Osteocyte (in vitro differentiated cells): ENCODE measurements at regions not wholly inside any gene's neighbourhood (a gene's known extent, or its start where the extent isn't known, plus 50 kb on each side); places are given as distances from the start of the nearest gene placed in this dataset.

Experiments
- DNase-seq: peaks from one replicate; pipeline ENCODE4 v3.0.0; 2021; ENCODE audit warnings: mixed read lengths; ENCODE audit not compliant: unreplicated experiment; ENCODE audit errors: extremely low spot score
- H3K27ac Mint-ChIP-seq: one replicate; pipeline ENCODE4 v1.8.0; 2021; ENCODE audit warnings: mild to moderate bottlenecking, mixed read lengths; ENCODE audit not compliant: unreplicated experiment
- H3K27me3 Mint-ChIP-seq: one replicate; pipeline ENCODE4 v1.8.0; 2021; ENCODE audit warnings: mixed read lengths; ENCODE audit not compliant: unreplicated experiment
- H3K36me3 Mint-ChIP-seq: one replicate; pipeline ENCODE4 v1.8.0; 2021; ENCODE audit warnings: mixed read lengths; ENCODE audit not compliant: unreplicated experiment
- H3K4me1 Mint-ChIP-seq: one replicate; pipeline ENCODE4 v1.8.0; 2021; ENCODE audit warnings: mixed read lengths; ENCODE audit not compliant: unreplicated experiment
- H3K4me3 Mint-ChIP-seq: one replicate; pipeline ENCODE4 v1.8.0; 2021; ENCODE audit warnings: mild to moderate bottlenecking, moderate library complexity, mixed read lengths; ENCODE audit not compliant: unreplicated experiment
- H3K9me3 Mint-ChIP-seq: one replicate; pipeline ENCODE4 v1.8.0; 2021; ENCODE audit warnings: mixed read lengths; ENCODE audit not compliant: unreplicated experiment
- TF ChIP-seq, protein P1 (sequence below): fragments of 200-600 bp; sonication (generic); IDR thresholded peaks from 2 replicates; pipeline ENCODE4 v1.5.0; 2021; ENCODE audit warnings: antibody characterized with exemption, mild to moderate bottlenecking, moderate library complexity

DNA sequence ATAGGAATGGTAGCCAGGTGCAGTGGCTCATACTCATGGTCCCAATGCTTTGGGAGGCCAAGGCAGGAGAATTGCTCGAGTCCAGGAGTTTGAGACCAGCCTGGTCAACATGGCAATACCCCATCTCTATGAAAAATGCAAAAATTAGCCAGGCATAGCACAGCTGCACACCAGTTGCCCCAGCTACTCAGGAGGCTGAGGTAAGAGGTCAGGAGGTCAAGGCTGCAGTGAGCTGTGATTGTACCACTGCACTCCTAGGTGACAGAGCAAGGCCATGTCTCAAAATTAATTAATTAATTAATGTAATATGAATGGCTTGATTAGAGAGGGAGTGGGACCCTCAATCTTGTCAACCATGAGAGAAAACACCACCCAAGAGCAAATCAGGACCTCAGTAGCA, 198.7 kb upstream of the DUSP10 start:
- no peaks in the 10 kb centered on the region for H3K36me3 Mint-ChIP-seq
- no peak for DNase-seq
- H3K27ac Mint-ChIP-seq, result no peak overlapping the region
- peaks cover 14% of the 10 kb centered on the region for H3K9me3 Mint-ChIP-seq
- no peaks in the 10 kb centered on the region for H3K4me1 Mint-ChIP-seq
- peaks cover 12% of the 10 kb centered on the region for H3K27me3 Mint-ChIP-seq
- no peak overlapping the region for H3K4me3 Mint-ChIP-seq
- TF ChIP-seq, protein P1, sequence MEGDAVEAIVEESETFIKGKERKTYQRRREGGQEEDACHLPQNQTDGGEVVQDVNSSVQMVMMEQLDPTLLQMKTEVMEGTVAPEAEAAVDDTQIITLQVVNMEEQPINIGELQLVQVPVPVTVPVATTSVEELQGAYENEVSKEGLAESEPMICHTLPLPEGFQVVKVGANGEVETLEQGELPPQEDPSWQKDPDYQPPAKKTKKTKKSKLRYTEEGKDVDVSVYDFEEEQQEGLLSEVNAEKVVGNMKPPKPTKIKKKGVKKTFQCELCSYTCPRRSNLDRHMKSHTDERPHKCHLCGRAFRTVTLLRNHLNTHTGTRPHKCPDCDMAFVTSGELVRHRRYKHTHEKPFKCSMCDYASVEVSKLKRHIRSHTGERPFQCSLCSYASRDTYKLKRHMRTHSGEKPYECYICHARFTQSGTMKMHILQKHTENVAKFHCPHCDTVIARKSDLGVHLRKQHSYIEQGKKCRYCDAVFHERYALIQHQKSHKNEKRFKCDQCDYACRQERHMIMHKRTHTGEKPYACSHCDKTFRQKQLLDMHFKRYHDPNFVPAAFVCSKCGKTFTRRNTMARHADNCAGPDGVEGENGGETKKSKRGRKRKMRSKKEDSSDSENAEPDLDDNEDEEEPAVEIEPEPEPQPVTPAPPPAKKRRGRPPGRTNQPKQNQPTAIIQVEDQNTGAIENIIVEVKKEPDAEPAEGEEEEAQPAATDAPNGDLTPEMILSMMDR, result no peak

DNA sequence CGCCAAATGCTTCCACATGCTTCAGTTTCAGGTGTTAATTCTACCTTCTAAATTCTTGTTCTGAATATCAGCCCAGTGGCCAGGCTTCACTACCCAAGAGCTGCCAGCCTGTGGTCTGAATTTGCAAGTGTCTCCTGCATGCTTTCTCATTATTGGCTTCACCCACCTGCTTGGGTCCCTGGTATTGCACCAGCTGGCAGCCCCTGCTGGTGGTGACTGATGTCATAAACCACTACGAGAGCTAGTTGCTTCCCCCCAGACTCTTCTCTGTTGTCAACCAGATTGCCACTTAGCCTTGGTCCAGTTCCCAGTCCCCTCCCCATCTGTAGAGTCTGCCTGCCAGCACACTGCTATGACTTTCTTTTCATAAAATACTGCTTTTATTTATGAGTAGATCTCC, 197.7 kb upstream of the DUSP10 start:
- Mint-ChIP-seq H3K36me3 (no peaks in the 10 kb centered on the region), H3K27ac (no peak overlapping the region), H3K9me3 (peaks cover 7% of the 10 kb centered on the region), H3K4me3 (no peak overlapping the region), H3K4me1 (no peaks in the 10 kb centered on the region), H3K27me3 (peaks cover 20% of the 10 kb centered on the region)
- no peak for DNase-seq
- TF ChIP-seq, protein P1, result no peak

DNA sequence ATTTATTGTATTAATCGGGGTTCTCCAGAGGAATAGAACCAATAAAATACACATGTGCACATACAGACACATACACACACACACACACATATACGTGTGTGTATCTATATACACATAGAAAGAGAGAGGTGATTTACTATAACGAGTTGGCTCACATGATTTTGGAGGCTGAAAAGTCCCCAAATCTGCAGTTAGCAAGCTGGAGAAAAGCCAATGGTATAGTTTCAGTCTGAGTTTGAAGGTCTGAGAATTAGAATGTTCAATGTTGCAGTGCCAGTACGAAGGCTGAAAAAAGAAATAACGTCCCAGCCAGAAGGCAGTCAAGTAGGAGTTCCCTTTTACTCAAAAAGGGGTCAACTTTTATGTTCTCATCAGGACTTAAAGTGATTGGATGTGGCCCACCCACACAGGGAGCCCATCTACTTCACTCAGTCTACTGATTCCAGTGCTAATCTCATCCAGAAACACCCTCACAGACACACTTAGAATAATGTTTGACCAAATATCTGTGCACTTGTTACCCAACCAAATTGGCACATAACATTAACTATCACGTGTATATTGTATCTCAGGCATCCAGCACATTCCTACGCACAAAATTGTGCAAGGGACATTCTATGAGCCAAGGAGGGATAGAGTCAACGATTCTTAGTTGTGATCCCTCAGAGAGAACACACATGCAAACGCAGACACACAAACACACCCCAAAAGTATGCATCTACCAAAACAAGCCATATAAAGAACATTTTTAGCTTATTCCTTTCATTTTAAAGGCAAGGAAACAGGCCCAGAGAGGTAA, 195.5 kb upstream of the DUSP10 start:
- Mint-ChIP-seq H3K27ac (no peak overlapping the region), H3K27me3 (peaks cover 31% of the 10 kb centered on the region), H3K4me3 (no peak overlapping the region), H3K4me1 (no peaks in the 10 kb centered on the region), H3K9me3 (peaks cover 6% of the 10 kb centered on the region), H3K36me3 (no peaks in the 10 kb centered on the region)
- TF ChIP-seq, protein P1, result no peak
- no peak for DNase-seq

DNA sequence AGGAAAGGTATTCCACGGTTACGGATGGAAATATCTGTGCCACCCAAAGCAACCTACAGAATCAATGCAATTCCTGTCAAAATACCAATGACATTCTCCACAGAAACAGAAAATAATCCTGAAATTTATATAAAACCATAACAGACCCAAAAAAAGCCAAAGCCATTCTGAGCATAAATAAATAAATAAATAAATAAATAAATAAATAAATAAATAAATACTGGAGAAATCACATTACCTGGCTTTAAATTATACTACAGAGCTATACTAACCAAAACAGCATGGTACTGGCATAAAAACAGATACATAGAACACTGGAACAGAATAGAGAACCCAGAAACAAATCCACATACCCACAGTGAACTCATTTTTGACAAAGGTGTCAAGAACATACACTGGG, 191.9 kb upstream of the DUSP10 start:
- Mint-ChIP-seq H3K9me3 (peaks cover 12% of the 10 kb centered on the region), H3K4me1 (no peaks in the 10 kb centered on the region), H3K4me3 (no peak overlapping the region), H3K36me3 (no peaks in the 10 kb centered on the region), H3K27me3 (peaks cover 50% of the 10 kb centered on the region), H3K27ac (no peak overlapping the region)
- no peak for DNase-seq
- TF ChIP-seq, protein P1, result no peak

DNA sequence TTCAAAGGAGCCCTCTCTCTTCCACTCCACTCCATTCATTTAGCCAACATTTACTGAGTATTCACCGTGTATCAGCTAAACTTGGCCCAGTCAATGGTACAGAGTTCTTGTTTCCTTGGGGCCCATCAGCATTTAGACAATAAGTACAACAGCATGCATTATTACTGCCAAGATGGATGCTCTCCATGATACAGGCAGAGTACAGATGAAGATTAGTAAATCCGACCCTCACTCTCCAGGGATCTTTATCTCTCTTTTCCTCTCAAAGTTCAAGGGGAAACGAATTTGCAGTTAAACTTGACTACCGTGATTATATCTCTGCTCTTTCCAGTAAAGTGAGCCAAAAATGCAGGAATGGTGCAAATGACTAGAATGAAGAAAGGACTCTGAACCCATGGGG, 184.6 kb upstream of the DUSP10 start:
- H3K4me1 Mint-ChIP-seq, result no peaks in the 10 kb centered on the region
- TF ChIP-seq, protein P1, result no peak
- no peaks in the 10 kb centered on the region for H3K36me3 Mint-ChIP-seq
- H3K4me3 Mint-ChIP-seq, result no peak overlapping the region
- peaks cover 42% of the 10 kb centered on the region for H3K27me3 Mint-ChIP-seq
- no peak for DNase-seq
- peaks cover 6% of the 10 kb centered on the region for H3K9me3 Mint-ChIP-seq
- no peak overlapping the region for H3K27ac Mint-ChIP-seq
